IPS-18a (cell line): ENCODE measurements at regions not wholly inside any gene's neighbourhood (a gene's known extent, or its start where the extent isn't known, plus 50 kb on each side); places are given as distances from the start of the nearest gene placed in this dataset.
"Not testable (repeated sequence)": the region's sequence is repeated elsewhere in the genome, so short reads cannot be mapped to it uniquely, and the experiment has no call there.

Experiments used
- H3K27ac ChIP-seq: one replicate; pipeline ENCODE4 v1.5.1; 2013; ENCODE audit warnings: low read length
- H3K27me3 ChIP-seq: one replicate; pipeline ENCODE4 v1.6.1; 2013; ENCODE audit warnings: mild to moderate bottlenecking, low read length; ENCODE audit not compliant: control insufficient read depth, insufficient read depth
- H3K36me3 ChIP-seq: one replicate; pipeline ENCODE4 v1.6.1; 2013; ENCODE audit warnings: low read depth, low read length; ENCODE audit not compliant: control insufficient read depth
- H3K4me1 ChIP-seq: one replicate; pipeline ENCODE4 v1.6.1; 2013; ENCODE audit warnings: low read depth, low read length; ENCODE audit not compliant: control insufficient read depth
- H3K4me3 ChIP-seq: one replicate; pipeline ENCODE4 v1.5.1; 2013; ENCODE audit warnings: low read length
- H3K9ac ChIP-seq: one replicate; pipeline ENCODE4 v1.6.1; 2013; ENCODE audit warnings: mild to moderate bottlenecking, low read length, moderate library complexity
- H3K9me3 ChIP-seq: one replicate; pipeline ENCODE4 v1.6.1; 2013; ENCODE audit warnings: low read depth, low read length; ENCODE audit not compliant: control insufficient read depth

- no peaks in the 10 kb centered on the region for H3K27me3 ChIP-seq
- H3K4me1 ChIP-seq: peaks cover 38% of the 10 kb centered on the region
- H3K27ac ChIP-seq: peak overlapping the region; percentile 56
- H3K9me3 ChIP-seq: no peaks in the 10 kb centered on the region
- no peak overlapping the region for H3K4me3 ChIP-seq
- H3K9ac ChIP-seq: no peak overlapping the region
- no peaks in the 10 kb centered on the region for H3K36me3 ChIP-seq
These were observed 384.9 kb upstream of the NECTIN3 start for GRCh38 chr3:110686701-110687100.

- Histone ChIP-seq H3K4me1 (peaks cover 38% of the 10 kb centered on the region), H3K27ac (peak overlapping the region; percentile 17), H3K9me3 (no peaks in the 10 kb centered on the region), H3K27me3 (no peaks in the 10 kb centered on the region), H3K4me3 (no peak overlapping the region), H3K36me3 (no peaks in the 10 kb centered on the region), H3K9ac (no peak overlapping the region)
These were observed 384.5 kb upstream of the NECTIN3 start for GRCh38 chr3:110687138-110687537.

- H3K4me3 ChIP-seq: no peak overlapping the region
- no peaks in the 10 kb centered on the region for H3K9me3 ChIP-seq
- no peaks in the 10 kb centered on the region for H3K4me1 ChIP-seq
- H3K27ac ChIP-seq: no peak overlapping the region
- no peak overlapping the region for H3K9ac ChIP-seq
- no peaks in the 10 kb centered on the region for H3K36me3 ChIP-seq
- no peaks in the 10 kb centered on the region for H3K27me3 ChIP-seq
These were observed 373.7 kb upstream of the NECTIN3 start for GRCh38 chr3:110697961-110698360.

- H3K27ac ChIP-seq, H3K4me1 ChIP-seq, H3K4me3 ChIP-seq, H3K9me3 ChIP-seq, H3K27me3 ChIP-seq, H3K36me3 ChIP-seq, H3K9ac ChIP-seq: not testable (repeated sequence)
These were observed 367.3 kb upstream of the NECTIN3 start for GRCh38 chr3:110704332-110704731.

GRCh38 chr3:110708156-110708555 lies 363.5 kb upstream of the NECTIN3 start:
- H3K27ac ChIP-seq: no peak overlapping the region
- H3K9me3 ChIP-seq: peaks cover 5% of the 10 kb centered on the region
- no peak overlapping the region for H3K4me3 ChIP-seq
- no peak overlapping the region for H3K9ac ChIP-seq
- no peaks in the 10 kb centered on the region for H3K36me3 ChIP-seq
- no peaks in the 10 kb centered on the region for H3K27me3 ChIP-seq
- peaks cover 25% of the 10 kb centered on the region for H3K4me1 ChIP-seq

GRCh38 chr3:110710156-110710555 lies 361.5 kb upstream of the NECTIN3 start:
- Histone ChIP-seq H3K36me3 (no peaks in the 10 kb centered on the region), H3K9me3 (peaks cover 5% of the 10 kb centered on the region), H3K4me1 (peaks cover 25% of the 10 kb centered on the region), H3K27ac (no peak overlapping the region), H3K27me3 (no peaks in the 10 kb centered on the region), H3K4me3 (no peak overlapping the region), H3K9ac (no peak overlapping the region)

GRCh38 chr3:110710603-110711002 lies 361.0 kb upstream of the NECTIN3 start:
- Histone ChIP-seq H3K36me3 (no peaks in the 10 kb centered on the region), H3K27me3 (no peaks in the 10 kb centered on the region), H3K9ac (no peak overlapping the region), H3K27ac (no peak overlapping the region), H3K4me3 (no peak overlapping the region), H3K9me3 (peaks cover 5% of the 10 kb centered on the region), H3K4me1 (peaks cover 25% of the 10 kb centered on the region)

- Histone ChIP-seq H3K4me3 (no peak overlapping the region), H3K4me1 (peaks cover 25% of the 10 kb centered on the region), H3K27ac (no peak overlapping the region), H3K27me3 (no peaks in the 10 kb centered on the region), H3K36me3 (no peaks in the 10 kb centered on the region), H3K9ac (no peak overlapping the region), H3K9me3 (peaks cover 5% of the 10 kb centered on the region)
These were observed 360.3 kb upstream of the NECTIN3 start for GRCh38 chr3:110711130-110711832.

- no peak overlapping the region for H3K27ac ChIP-seq
- no peaks in the 10 kb centered on the region for H3K27me3 ChIP-seq
- H3K9ac ChIP-seq: no peak overlapping the region
- H3K4me1 ChIP-seq: peaks cover 25% of the 10 kb centered on the region
- no peak overlapping the region for H3K4me3 ChIP-seq
- no peaks in the 10 kb centered on the region for H3K36me3 ChIP-seq
- peaks cover 5% of the 10 kb centered on the region for H3K9me3 ChIP-seq
These were observed 359.6 kb upstream of the NECTIN3 start for GRCh38 chr3:110711851-110712516.

- no peak overlapping the region for H3K4me3 ChIP-seq
- H3K9me3 ChIP-seq: no peaks in the 10 kb centered on the region
- no peak overlapping the region for H3K9ac ChIP-seq
- H3K27me3 ChIP-seq: no peaks in the 10 kb centered on the region
- H3K4me1 ChIP-seq: no peaks in the 10 kb centered on the region
- H3K36me3 ChIP-seq: no peaks in the 10 kb centered on the region
- no peak overlapping the region for H3K27ac ChIP-seq
These were observed 344.6 kb upstream of the NECTIN3 start for GRCh38 chr3:110727056-110727455.

GRCh38 chr3:110731148-110731547 lies 340.5 kb upstream of the NECTIN3 start:
- no peak overlapping the region for H3K9ac ChIP-seq

GRCh38 chr3:110732420-110732819 lies 339.2 kb upstream of the NECTIN3 start:
- no peaks in the 10 kb centered on the region for H3K36me3 ChIP-seq
- H3K9ac ChIP-seq: no peak overlapping the region
- H3K4me1 ChIP-seq: no peaks in the 10 kb centered on the region
- H3K4me3 ChIP-seq: no peak overlapping the region
- no peak overlapping the region for H3K27ac ChIP-seq
- no peaks in the 10 kb centered on the region for H3K27me3 ChIP-seq
- no peaks in the 10 kb centered on the region for H3K9me3 ChIP-seq

More at GRCh38 chr3:110731148-110731547, 340.5 kb upstream of the NECTIN3 start:
- Histone ChIP-seq H3K27me3 (no peaks in the 10 kb centered on the region), H3K4me1 (no peaks in the 10 kb centered on the region), H3K4me3 (no peak overlapping the region), H3K27ac (no peak overlapping the region), H3K9me3 (no peaks in the 10 kb centered on the region), H3K36me3 (no peaks in the 10 kb centered on the region)
